ENCODE measurements at regions not wholly inside any gene's neighbourhood (a gene's known extent, or its start where the extent isn't known, plus 50 kb on each side); places are given as distances from the start of the nearest gene placed in this dataset.

GRCh38 chr7:124662937-124663336 lies 102.7 kb downstream of the GPR37 start:
- Histone ChIP-seq H2AFZ (ENCODE audit: low read length) (no peak overlapping the region), H3K4me2 (ENCODE audit: low read depth, low read length) (no peak overlapping the region), H3K9ac (ENCODE audit: insufficient read depth, low read depth, low read length) (no peak overlapping the region), H3K36me3 (replicated peaks in 1 of 2; ENCODE audit: control insufficient read depth in 1 of 2, insufficient read depth in 2 of 2, low read length in 2 of 2) (no peaks in the 10 kb centered on the region), H3K4me1 (ENCODE audit: insufficient read depth, low read length) (no peaks in the 10 kb centered on the region), H3K27me3 (ENCODE audit: control insufficient read depth in 1 of 2, insufficient read depth in 2 of 2, low read length in 2 of 2) (no peaks in the 10 kb centered on the region), H3K4me3 (replicated peaks in 1 of 3; ENCODE audit: insufficient read depth in 1 of 3, low read depth in 2 of 3, low read length in 3 of 3) (no peak overlapping the region), H3K27ac (ENCODE audit: extremely low read length, insufficient read depth, low read length) (no peak overlapping the region), H4K20me1 (ENCODE audit: insufficient read depth, low read length) (no peaks in the 10 kb centered on the region), H3K9me3 (ENCODE audit: low read length) (no peaks in the 10 kb centered on the region), H3K79me2 (ENCODE audit: insufficient read depth, low read length) (no peaks in the 10 kb centered on the region)
- intact Hi-C loops (cut with micrococcal nuclease; ENCODE audit: unreplicated experiment) = no loop called here
- ChIA-PET CTCF (ENCODE audit: low intra/inter-chr PET ratio, low total read pairs) (no interaction called here), POLR2A (no interaction called here)
- DNase-seq (ENCODE audit: low spot score) (no peak), FAIRE-seq (no peak), ATAC-seq (no peak)
- TF ChIP-seq ZNF691 (CRISPR knock-in tag; IDR thresholded peaks at IDR 0.05; ENCODE audit: borderline replicate concordance, low read depth) = no peak
- no peak for TF ChIP-seq TBX2 (CRISPR knock-in tag; IDR thresholded peaks at IDR 0.05; ENCODE audit: borderline replicate concordance)
- TF ChIP-seq ATM (IDR thresholded peaks at IDR 0.05; ENCODE audit: borderline replicate concordance) = no peak
- no peak for TF ChIP-seq PRMT3 (CRISPR knock-in tag; IDR thresholded peaks at IDR 0.05; ENCODE audit: borderline replicate concordance, low read depth)
- no peak for TF ChIP-seq ZBTB2 (CRISPR knock-in tag; IDR thresholded peaks at IDR 0.05; ENCODE audit: low read depth)
- TF ChIP-seq ZNF543 (CRISPR knock-in tag; IDR thresholded peaks at IDR 0.05) = no peak
- TF ChIP-seq MXI1 (IDR thresholded peaks at IDR 0.05; ENCODE audit: borderline replicate concordance, low read depth, low read length) = no peak
- TF ChIP-seq ZNF616 (CRISPR knock-in tag; IDR thresholded peaks at IDR 0.05; ENCODE audit: low read depth) = no peak
- no peak for TF ChIP-seq ZBTB43 (CRISPR knock-in tag; conservative IDR thresholded peaks at IDR 0.05)
- TF ChIP-seq KDM3A (CRISPR knock-in tag; IDR thresholded peaks at IDR 0.05; ENCODE audit: low read depth) = no peak
- TF ChIP-seq ZNF503 (CRISPR knock-in tag; IDR thresholded peaks at IDR 0.05) = no peak
- TF ChIP-seq HIC2 (CRISPR knock-in tag; IDR thresholded peaks at IDR 0.05; ENCODE audit: low read depth) = no peak
- in situ Hi-C loops (cut with HindIII; ENCODE audit: extremely low pct_ligation_motif_present, low pct_unique_long_range_greater_than_20kb) = no loop called here
- BruUV-seq (replicated peaks) = no TSS peak
